ENCODE measurements at regions not wholly inside any gene's neighbourhood (a gene's known extent, or its start where the extent isn't known, plus 50 kb on each side); places are given as distances from the start of the nearest gene placed in this dataset.

- no peaks in the 10 kb centered on the region for H3K4me1 ChIP-seq (ENCODE audit: control insufficient read depth, low read length)
- no peak overlapping the region for H3K4me3 ChIP-seq (ENCODE audit: low read length)
- H3K27ac ChIP-seq (ENCODE audit: low read depth, low read length), result no peak overlapping the region
- no peak overlapping the region for H3K4me2 ChIP-seq (ENCODE audit: low read length)
- H3K9me3 ChIP-seq (ENCODE audit: control insufficient read depth, insufficient read depth, low read length), result no peaks in the 10 kb centered on the region
- H3F3A ChIP-seq (ENCODE audit: control insufficient read depth, insufficient read depth), result no peaks in the 10 kb centered on the region
- H3K36me3 ChIP-seq (ENCODE audit: control insufficient read depth, low read length), result no peaks in the 10 kb centered on the region
- no peaks in the 10 kb centered on the region for H4K20me1 ChIP-seq (ENCODE audit: control insufficient read depth, insufficient read depth, low read depth, low read length)
- no peaks in the 10 kb centered on the region for H3K9me2 ChIP-seq (replicated peaks; ENCODE audit: control insufficient read depth, low read length)
- no peaks in the 10 kb centered on the region for H3K79me2 ChIP-seq (ENCODE audit: control insufficient read depth, low read length)
- H3K27me3 ChIP-seq (ENCODE audit: control insufficient read depth, low read length), result no peaks in the 10 kb centered on the region
- TF ChIP-seq CTCF (IDR thresholded peaks at IDR 0.05; ENCODE audit: low read depth, low read length, poor library complexity, severe bottlenecking) (no peak), EZH2phosphoT487 (IDR thresholded peaks at IDR 0.05; ENCODE audit: borderline replicate concordance, low read length) (no peak)
Observed at GRCh38 chr3:177740254-177740653, 543.0 kb upstream of the TBL1XR1 start.

- Histone ChIP-seq H3K4me1 (ENCODE audit: control insufficient read depth, low read length) (no peaks in the 10 kb centered on the region), H3K4me3 (ENCODE audit: low read length) (no peak overlapping the region), H3K9me2 (replicated peaks; ENCODE audit: control insufficient read depth, low read length) (no peaks in the 10 kb centered on the region), H3K27ac (ENCODE audit: low read depth, low read length) (no peak overlapping the region), H3K4me2 (ENCODE audit: low read length) (no peak overlapping the region), H3K79me2 (ENCODE audit: control insufficient read depth, low read length) (no peaks in the 10 kb centered on the region), H4K20me1 (ENCODE audit: control insufficient read depth, insufficient read depth, low read depth, low read length) (no peaks in the 10 kb centered on the region), H3K27me3 (ENCODE audit: control insufficient read depth, low read length) (no peaks in the 10 kb centered on the region), H3K9me3 (ENCODE audit: control insufficient read depth, insufficient read depth, low read length) (no peaks in the 10 kb centered on the region), H3F3A (ENCODE audit: control insufficient read depth, insufficient read depth) (no peaks in the 10 kb centered on the region), H3K36me3 (ENCODE audit: control insufficient read depth, low read length) (no peaks in the 10 kb centered on the region)
- no peak for TF ChIP-seq EZH2phosphoT487 (IDR thresholded peaks at IDR 0.05; ENCODE audit: borderline replicate concordance, low read length)
- TF ChIP-seq CTCF (IDR thresholded peaks at IDR 0.05; ENCODE audit: low read depth, low read length, poor library complexity, severe bottlenecking), result no peak
Observed at GRCh38 chr3:177742273-177742672, 545.0 kb upstream of the TBL1XR1 start.

- Histone ChIP-seq H3K4me3 (ENCODE audit: low read length) (no peak overlapping the region), H3K9me3 (ENCODE audit: control insufficient read depth, insufficient read depth, low read length) (no peaks in the 10 kb centered on the region), H3K27me3 (ENCODE audit: control insufficient read depth, low read length) (no peaks in the 10 kb centered on the region), H3K9me2 (replicated peaks; ENCODE audit: control insufficient read depth, low read length) (no peaks in the 10 kb centered on the region), H3F3A (ENCODE audit: control insufficient read depth, insufficient read depth) (no peaks in the 10 kb centered on the region), H3K4me1 (ENCODE audit: control insufficient read depth, low read length) (no peaks in the 10 kb centered on the region), H3K4me2 (ENCODE audit: low read length) (no peak overlapping the region), H3K36me3 (ENCODE audit: control insufficient read depth, low read length) (no peaks in the 10 kb centered on the region), H3K79me2 (ENCODE audit: control insufficient read depth, low read length) (no peaks in the 10 kb centered on the region), H3K27ac (ENCODE audit: low read depth, low read length) (no peak overlapping the region), H4K20me1 (ENCODE audit: control insufficient read depth, insufficient read depth, low read depth, low read length) (no peaks in the 10 kb centered on the region)
- TF ChIP-seq EZH2phosphoT487 (IDR thresholded peaks at IDR 0.05; ENCODE audit: borderline replicate concordance, low read length), result no peak
Observed at GRCh38 chr3:177743173-177743890, 546.0 kb upstream of the TBL1XR1 start.

GRCh38 chr3:177744873-177745606, 547.8 kb upstream of the TBL1XR1 start:
- Histone ChIP-seq H3K9me3 (ENCODE audit: control insufficient read depth, insufficient read depth, low read length) (no peaks in the 10 kb centered on the region), H3F3A (ENCODE audit: control insufficient read depth, insufficient read depth) (no peaks in the 10 kb centered on the region), H3K9me2 (replicated peaks; ENCODE audit: control insufficient read depth, low read length) (no peaks in the 10 kb centered on the region), H3K27me3 (ENCODE audit: control insufficient read depth, low read length) (no peaks in the 10 kb centered on the region), H3K4me1 (ENCODE audit: control insufficient read depth, low read length) (no peaks in the 10 kb centered on the region), H3K27ac (ENCODE audit: low read depth, low read length) (no peak overlapping the region), H3K4me3 (ENCODE audit: low read length) (no peak overlapping the region), H3K36me3 (ENCODE audit: control insufficient read depth, low read length) (no peaks in the 10 kb centered on the region), H3K4me2 (ENCODE audit: low read length) (no peak overlapping the region), H3K79me2 (ENCODE audit: control insufficient read depth, low read length) (no peaks in the 10 kb centered on the region), H4K20me1 (ENCODE audit: control insufficient read depth, insufficient read depth, low read depth, low read length) (no peaks in the 10 kb centered on the region)
- TF ChIP-seq CTCF (IDR thresholded peaks at IDR 0.05; ENCODE audit: low read depth, low read length, poor library complexity, severe bottlenecking) (no peak), EZH2phosphoT487 (IDR thresholded peaks at IDR 0.05; ENCODE audit: borderline replicate concordance, low read length) (no peak)
